HG03280 (cell line): ENCODE measurements at regions not wholly inside any gene's neighbourhood (a gene's known extent, or its start where the extent isn't known, plus 50 kb on each side); places are given as distances from the start of the nearest gene placed in this dataset.

Experiments
- ATAC-seq: cut with Tn5 transposase; IDR thresholded peaks from one replicate; pipeline ENCODE4 v1.9.1; 2021; ENCODE audit warnings: mild to moderate bottlenecking, moderate library complexity; ENCODE audit not compliant: unreplicated experiment

GRCh38 chr10:70966646-70967553, 78.5 kb upstream of the PCBD1 start:
- no peak for ATAC-seq

GRCh38 chr10:70967591-70968587, 79.5 kb upstream of the PCBD1 start:
- peak; percentile 64 for ATAC-seq

- ATAC-seq, result no peak
Observed at GRCh38 chr10:70969188-70969587, 80.8 kb upstream of the PCBD1 start.

- ATAC-seq, result no peak
Observed at GRCh38 chr10:70970830-70971229, 82.5 kb upstream of the PCBD1 start.

GRCh38 chr10:70973275-70973674, 84.9 kb upstream of the PCBD1 start:
- no peak for ATAC-seq

- no peak for ATAC-seq
Observed at GRCh38 chr10:70974351-70974901, 86.1 kb upstream of the PCBD1 start.

- ATAC-seq, result no peak
Observed at GRCh38 chr10:70974920-70975319, 86.6 kb upstream of the PCBD1 start.

GRCh38 chr10:70976063-70976695, 87.8 kb upstream of the PCBD1 start:
- no peak for ATAC-seq

GRCh38 chr10:70977625-70978024, 89.3 kb upstream of the PCBD1 start:
- no peak for ATAC-seq

GRCh38 chr10:70978181-70978580, 89.8 kb upstream of the PCBD1 start:
- ATAC-seq, result no peak

GRCh38 chr10:70978816-70979480, 90.6 kb upstream of the PCBD1 start:
- no peak for ATAC-seq

GRCh38 chr10:70980687-70981086, 92.3 kb upstream of the PCBD1 start:
- ATAC-seq, result no peak

- ATAC-seq, result no peak
Observed at GRCh38 chr10:70981171-70981836, 92.9 kb upstream of the PCBD1 start.

- no peak for ATAC-seq
Observed at GRCh38 chr10:70981936-70982335, 93.6 kb upstream of the PCBD1 start.

- ATAC-seq, result peak; percentile 69
Observed at GRCh38 chr10:70982443-70982842, 94.1 kb upstream of the PCBD1 start.

GRCh38 chr10:70984986-70985722, 96.8 kb upstream of the PCBD1 start:
- no peak for ATAC-seq

- no peak for ATAC-seq
Observed at GRCh38 chr10:70985824-70986622, 97.7 kb upstream of the PCBD1 start.

GRCh38 chr10:70986623-70986950, 98.2 kb upstream of the PCBD1 start:
- ATAC-seq, result no peak
